Trophoblast cell (in vitro differentiated cells and primary cell): ENCODE measurements at regions not wholly inside any gene's neighbourhood (a gene's known extent, or its start where the extent isn't known, plus 50 kb on each side); places are given as distances from the start of the nearest gene placed in this dataset.

Experiments
- DNase-seq, 2 donors: peaks; one replicate each; pipeline ENCODE4 v3.0.0-alpha.2; 2016
- H2AFZ ChIP-seq: 2 replicates; pipeline ENCODE4 v1.6.1; 2013; ENCODE audit warnings: low read length, moderate library complexity, mild to moderate bottlenecking; ENCODE audit not compliant: insufficient read depth, poor library complexity
- H2AK5ac ChIP-seq: 2 replicates; pipeline ENCODE4 v1.6.1; 2013; ENCODE audit warnings: mild to moderate bottlenecking, low read length
- H2BK120ac ChIP-seq: 2 replicates; pipeline ENCODE4 v1.6.1; 2013; ENCODE audit warnings: low read length, mild to moderate bottlenecking, moderate library complexity; ENCODE audit not compliant: insufficient read depth, poor library complexity
- H2BK12ac ChIP-seq: 2 replicates; pipeline ENCODE4 v1.6.1; 2013; ENCODE audit warnings: mild to moderate bottlenecking, low read length, moderate library complexity
- H2BK5ac ChIP-seq: 2 replicates; pipeline ENCODE4 v1.6.1; 2013; ENCODE audit warnings: low read length, low read depth, moderate library complexity, mild to moderate bottlenecking; ENCODE audit not compliant: poor library complexity
- H3K14ac ChIP-seq: 2 replicates; pipeline ENCODE4 v1.6.1; 2013; ENCODE audit warnings: mild to moderate bottlenecking, low read length
- H3K18ac ChIP-seq: 2 replicates; pipeline ENCODE4 v1.6.1; 2013; ENCODE audit warnings: mild to moderate bottlenecking, low read length
- H3K23ac ChIP-seq: 2 replicates; pipeline ENCODE4 v1.6.1; 2013; ENCODE audit warnings: low read length
- H3K27ac ChIP-seq: 2 replicates; pipeline ENCODE4 v1.5.1; 2013; ENCODE audit warnings: low read depth, mild to moderate bottlenecking, inconsistent platforms, low read length, moderate library complexity
- H3K27me3 ChIP-seq: 2 replicates; pipeline ENCODE4 v1.6.1; 2013; ENCODE audit warnings: inconsistent platforms, mild to moderate bottlenecking, low read length, moderate library complexity; ENCODE audit not compliant: insufficient read depth
- H3K36me3 ChIP-seq, 2 experiments: 1 replicate in 1 of 2; 2 replicates in 1 of 2; pipeline ENCODE4 v1.6.1; 2013; ENCODE audit warnings: low read length in 2 of 2, mild to moderate bottlenecking in 2 of 2, moderate library complexity in 1 of 2; ENCODE audit not compliant: insufficient read depth in 2 of 2, control insufficient read depth in 1 of 2
- H3K4ac ChIP-seq: 2 replicates; pipeline ENCODE4 v1.6.1; 2013; ENCODE audit warnings: low read depth, mild to moderate bottlenecking, low read length, moderate library complexity
- H3K4me1 ChIP-seq, 2 experiments: 1 replicate in 1 of 2; 2 replicates in 1 of 2; pipeline ENCODE4 v1.6.1; 2013; ENCODE audit warnings: low read length in 2 of 2, mild to moderate bottlenecking in 2 of 2, moderate library complexity in 1 of 2; ENCODE audit not compliant: insufficient read depth in 2 of 2, control insufficient read depth in 1 of 2
- H3K4me2 ChIP-seq: 2 replicates; pipeline ENCODE4 v1.6.1; 2013; ENCODE audit warnings: inconsistent platforms, mild to moderate bottlenecking, low read length, moderate library complexity
- H3K4me3 ChIP-seq: 2 replicates; pipeline ENCODE4 v1.5.1; 2013; ENCODE audit warnings: mild to moderate bottlenecking, low read depth, low read length, inconsistent platforms
- H3K79me1 ChIP-seq: one replicate; pipeline ENCODE4 v1.6.1; 2013; ENCODE audit warnings: low read length
- H3K79me2 ChIP-seq: 2 replicates; pipeline ENCODE4 v1.6.1; 2013; ENCODE audit warnings: low read length, mild to moderate bottlenecking; ENCODE audit not compliant: control insufficient read depth, insufficient read depth, poor library complexity
- H3K9ac ChIP-seq: 2 replicates; pipeline ENCODE4 v1.6.1; 2013; ENCODE audit warnings: mild to moderate bottlenecking, low read length
- H3K9me3 ChIP-seq: 2 replicates; pipeline ENCODE4 v1.6.1; 2013; ENCODE audit warnings: low read depth, mild to moderate bottlenecking, control low read depth, inconsistent platforms, low read length; ENCODE audit not compliant: insufficient read depth
- H4K12ac ChIP-seq: 2 replicates; pipeline ENCODE4 v1.6.1; 2013; ENCODE audit warnings: low read depth, mild to moderate bottlenecking, low read length, moderate library complexity
- H4K8ac ChIP-seq: 2 replicates; pipeline ENCODE4 v1.6.1; 2013; ENCODE audit warnings: low read depth, mild to moderate bottlenecking, low read length, moderate library complexity
- H4K91ac ChIP-seq: one replicate; pipeline ENCODE4 v1.6.1; 2013; ENCODE audit warnings: low read depth, mild to moderate bottlenecking, low read length, moderate library complexity
- WGBS: extraction: QIAGEN DNeasy Blood & Tissue Kit; methylation state at CpG from one replicate; pipeline ENCODE4 v1.1.7; 2013; ENCODE audit warnings: missing lambda C conversion rate; ENCODE audit not compliant: insufficient read length, insufficient coverage; ENCODE audit errors: extremely low coverage; 5-methylcytosine and 5-hydroxymethylcytosine counted together

DNA sequence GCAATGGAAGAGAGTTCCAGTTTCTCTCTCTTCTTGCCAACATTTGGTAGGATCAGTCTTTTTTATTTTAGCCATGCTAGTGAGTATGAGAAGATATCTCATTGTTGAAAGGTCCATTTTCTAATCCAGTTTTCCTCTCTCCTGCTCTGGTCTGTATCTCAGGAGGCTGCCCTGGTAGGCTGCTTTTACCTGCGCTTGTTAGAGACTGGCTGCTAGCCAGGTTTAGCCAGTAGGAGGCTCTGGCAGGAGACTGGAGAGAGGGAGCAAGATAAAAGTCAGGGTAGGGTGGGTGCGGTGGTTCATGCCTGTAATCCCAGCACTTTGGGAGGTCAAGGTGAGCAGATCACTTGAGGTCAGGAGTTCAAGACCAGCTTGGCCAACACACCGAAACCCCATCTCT, 68.6 kb upstream of the FOXP4 start:
- no peak for DNase-seq
- H3K36me3 ChIP-seq: no peaks in the 10 kb centered on the region
- H4K91ac ChIP-seq: no peak overlapping the region
- H3K27ac ChIP-seq: no peak overlapping the region
- no peaks in the 10 kb centered on the region for H3K79me1 ChIP-seq
- H2BK120ac ChIP-seq: no peak overlapping the region
- no peak overlapping the region for H3K14ac ChIP-seq
- no peak overlapping the region for H2AK5ac ChIP-seq
- H4K12ac ChIP-seq: no peak overlapping the region
- no peaks in the 10 kb centered on the region for H3K9me3 ChIP-seq
- no peak overlapping the region for H3K23ac ChIP-seq
- H2BK12ac ChIP-seq: no peak overlapping the region
- H3K4me2 ChIP-seq: no peak overlapping the region
- H4K8ac ChIP-seq: no peak overlapping the region
- H3K4ac ChIP-seq: no peak overlapping the region
- no peak overlapping the region for H3K9ac ChIP-seq
- no peak overlapping the region for H2BK5ac ChIP-seq
- no peak overlapping the region for H3K4me3 ChIP-seq
- WGBS: no CpG with 5 or more reads among the region's 3 CpGs
- no peaks in the 10 kb centered on the region for H3K27me3 ChIP-seq
- peaks cover 2 to 5% of the 10 kb centered on the region in 2 experiments for H3K4me1 ChIP-seq
- no peak overlapping the region for H2AFZ ChIP-seq
- no peak overlapping the region for H3K18ac ChIP-seq
- no peaks in the 10 kb centered on the region for H3K79me2 ChIP-seq

DNA sequence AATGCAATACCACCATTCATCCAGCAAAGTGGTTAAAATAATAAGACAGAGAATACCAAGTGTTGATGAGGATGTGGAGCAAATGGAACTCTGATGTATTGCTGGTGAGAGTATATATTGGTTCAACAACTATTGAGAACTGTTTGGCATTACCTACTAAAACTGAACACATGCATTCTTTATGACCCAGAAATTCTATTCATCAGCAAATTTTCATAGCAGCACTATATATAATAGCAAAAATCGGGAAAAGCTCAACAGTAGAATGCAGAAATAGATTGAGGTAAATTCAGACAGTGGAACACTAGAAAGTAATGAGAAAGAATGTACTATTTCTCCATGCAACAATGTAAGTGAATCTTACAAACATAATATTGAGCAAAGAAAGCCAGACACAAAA, 62.2 kb upstream of the FOXP4 start:
- Histone ChIP-seq H3K4me1 (peaks cover 0 to 8% of the 10 kb centered on the region in 2 experiments), H3K36me3 (no peaks in the 10 kb centered on the region), H2BK120ac (no peak overlapping the region), H3K79me2 (no peaks in the 10 kb centered on the region), H3K27me3 (no peaks in the 10 kb centered on the region), H3K27ac (no peak overlapping the region), H2BK5ac (no peak overlapping the region), H3K4me3 (no peak overlapping the region), H4K8ac (no peak overlapping the region), H2BK12ac (no peak overlapping the region), H3K79me1 (no peaks in the 10 kb centered on the region), H2AK5ac (no peak overlapping the region), H3K14ac (no peak overlapping the region), H3K9ac (no peak overlapping the region), H3K18ac (no peak overlapping the region), H3K4me2 (no peak overlapping the region), H4K91ac (no peak overlapping the region), H3K4ac (no peak overlapping the region), H4K12ac (no peak overlapping the region), H3K9me3 (peaks cover 3% of the 10 kb centered on the region), H3K23ac (no peak overlapping the region), H2AFZ (no peak overlapping the region)
- WGBS: no CpG with 5 or more reads among the region's 1 CpG
- no peak for DNase-seq

- Histone ChIP-seq H3K23ac (no peak overlapping the region), H2AFZ (no peak overlapping the region), H3K27ac (no peak overlapping the region), H3K4me3 (no peak overlapping the region), H3K18ac (no peak overlapping the region), H3K4ac (no peak overlapping the region), H3K79me2 (no peaks in the 10 kb centered on the region), H3K79me1 (no peaks in the 10 kb centered on the region), H3K36me3 (no peaks in the 10 kb centered on the region), H4K8ac (no peak overlapping the region), H4K12ac (no peak overlapping the region), H3K4me1 (peaks cover 0 to 8% of the 10 kb centered on the region in 2 experiments), H4K91ac (no peak overlapping the region), H3K4me2 (no peak overlapping the region), H3K9ac (no peak overlapping the region), H3K9me3 (peaks cover 3% of the 10 kb centered on the region), H2AK5ac (no peak overlapping the region), H2BK5ac (no peak overlapping the region), H3K14ac (no peak overlapping the region), H2BK12ac (peak overlapping the region; percentile 33), H3K27me3 (no peaks in the 10 kb centered on the region), H2BK120ac (no peak overlapping the region)
- WGBS: no CpG with 5 or more reads among the region's 9 CpGs
- DNase-seq: no peak
Measured at GRCh38 chr6:41487860-41488432, 58.2 kb upstream of the FOXP4 start.

DNA sequence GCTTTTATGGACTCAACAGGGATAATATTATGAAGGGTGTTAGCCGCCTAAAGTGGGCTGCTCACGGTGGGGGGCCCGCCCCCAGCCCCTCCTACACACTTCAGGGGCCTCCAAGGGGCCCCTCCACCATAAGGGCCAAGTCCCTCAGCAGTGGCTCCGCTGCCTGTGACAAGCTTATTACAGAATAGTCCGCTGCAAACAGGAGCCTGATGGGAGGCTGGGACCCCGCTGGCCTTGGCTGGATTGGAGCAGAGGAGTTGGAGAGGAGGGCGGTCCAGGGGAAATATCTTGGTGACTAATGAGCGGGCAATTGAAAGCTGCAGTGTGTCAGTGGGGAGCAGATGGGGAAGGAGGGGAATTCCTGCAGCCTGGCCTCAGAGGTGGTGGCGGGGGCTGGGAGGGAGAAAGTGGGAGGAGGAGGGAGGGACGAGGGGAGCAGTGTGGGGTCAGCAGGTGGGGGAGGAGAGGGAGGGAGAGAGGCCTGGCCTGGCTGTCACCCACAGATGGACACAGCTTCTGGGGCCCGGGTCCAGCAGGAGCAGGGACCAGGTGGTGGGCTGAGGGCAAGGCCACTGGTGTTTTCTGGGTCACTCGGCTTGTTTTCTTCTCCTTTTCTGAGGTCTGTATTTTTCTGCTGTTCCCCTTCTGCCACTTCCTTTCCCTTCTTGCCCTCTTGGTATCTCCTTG, 57.6 kb upstream of the FOXP4 start:
- Histone ChIP-seq H3K4me2 (no peak overlapping the region), H3K4me1 (peaks cover 0 to 8% of the 10 kb centered on the region in 2 experiments), H2BK12ac (no peak overlapping the region), H4K91ac (no peak overlapping the region), H3K27me3 (no peaks in the 10 kb centered on the region), H3K4ac (no peak overlapping the region), H3K36me3 (no peaks in the 10 kb centered on the region), H2AFZ (no peak overlapping the region), H3K79me2 (no peaks in the 10 kb centered on the region), H3K79me1 (no peaks in the 10 kb centered on the region), H3K9me3 (peaks cover 3% of the 10 kb centered on the region), H3K18ac (no peak overlapping the region), H3K14ac (no peak overlapping the region), H3K4me3 (no peak overlapping the region), H2BK5ac (no peak overlapping the region), H3K27ac (no peak overlapping the region), H2BK120ac (no peak overlapping the region), H2AK5ac (no peak overlapping the region), H3K9ac (no peak overlapping the region), H4K8ac (no peak overlapping the region), H3K23ac (no peak overlapping the region), H4K12ac (no peak overlapping the region)
- WGBS: no CpG with 5 or more reads among the region's 12 CpGs
- no peak for DNase-seq
